CD8-positive, alpha-beta memory T cell (primary cell): ENCODE measurements at regions not wholly inside any gene's neighbourhood (a gene's known extent, or its start where the extent isn't known, plus 50 kb on each side); places are given as distances from the start of the nearest gene placed in this dataset.

Experiments
- CTCF ChIA-PET: fragments of 350-600 bp; sonication (Branson Sonifier 250); formaldehyde crosslinking; loops from one replicate; lab custom pipeline; 2021; ENCODE audit warnings: antibody characterized with exemption; lab: Charles Lee
- POLR2A ChIA-PET: fragments of 350-600 bp; sonication (Branson Sonifier 250); formaldehyde crosslinking; loops from one replicate; lab custom pipeline; 2021; ENCODE audit warnings: antibody characterized with exemption; lab: Charles Lee
- DNase-seq, 5 donors: peaks; one replicate each; pipeline versions ENCODE4 v3.0.0 to v3.0.0-alpha.2; 2020 to 2022; ENCODE audit warnings: mixed read lengths in 1 of 5
- H3K27ac ChIP-seq: one replicate; pipeline ENCODE4 v1.7.0; 2013; ENCODE audit warnings: low read depth, mild to moderate bottlenecking, low read length, moderate library complexity
- H3K27me3 ChIP-seq: 2 replicates; pipeline ENCODE4 v1.7.0; 2013; ENCODE audit warnings: low read length, mild to moderate bottlenecking; ENCODE audit not compliant: insufficient read depth, poor library complexity, severe bottlenecking
- H3K36me3 ChIP-seq: 2 replicates; pipeline ENCODE4 v1.7.0; 2013; ENCODE audit warnings: mild to moderate bottlenecking, low read length, moderate library complexity; ENCODE audit not compliant: insufficient read depth
- H3K4me1 ChIP-seq: 2 replicates; pipeline ENCODE4 v1.7.0; 2013; ENCODE audit warnings: mild to moderate bottlenecking, low read length, moderate library complexity; ENCODE audit not compliant: insufficient read depth
- H3K4me3 ChIP-seq: 2 replicates; pipeline ENCODE4 v1.7.0; 2013; ENCODE audit warnings: mild to moderate bottlenecking, low read length
- H3K9me3 ChIP-seq: 2 replicates; pipeline ENCODE4 v1.7.0; 2013; ENCODE audit warnings: mild to moderate bottlenecking, low read length
- H3K27ac Mint-ChIP-seq, 8 donors: one replicate each; pipeline ENCODE4 v1.8.0; 2020 to 2021; ENCODE audit warnings: mixed read lengths in 8 of 8, mild to moderate bottlenecking in 6 of 8, inconsistent platforms in 3 of 8, moderate library complexity in 3 of 8
- H3K27me3 Mint-ChIP-seq, 2 donors: one replicate each; pipeline ENCODE4 v1.8.0; 2020 to 2021; ENCODE audit warnings: mixed read lengths in 2 of 2, mild to moderate bottlenecking in 1 of 2, moderate library complexity in 1 of 2
- H3K36me3 Mint-ChIP-seq, 3 donors: one replicate each; pipeline ENCODE4 v1.8.0; 2020 to 2021; ENCODE audit warnings: mixed read lengths in 3 of 3, inconsistent platforms in 1 of 3, mild to moderate bottlenecking in 1 of 3
- H3K4me1 Mint-ChIP-seq, 3 donors: one replicate each; pipeline ENCODE4 v1.8.0; 2020 to 2021; ENCODE audit warnings: mixed read lengths in 3 of 3, inconsistent platforms in 1 of 3, mild to moderate bottlenecking in 1 of 3
- H3K4me3 Mint-ChIP-seq, 7 donors: one replicate each; pipeline ENCODE4 v1.8.0; 2020 to 2021; ENCODE audit warnings: mixed read lengths in 7 of 7, mild to moderate bottlenecking in 6 of 7, moderate library complexity in 4 of 7, inconsistent platforms in 2 of 7
- H3K9me3 Mint-ChIP-seq, 5 donors: one replicate each; pipeline ENCODE4 v1.8.0; 2020 to 2022; ENCODE audit warnings: mixed read lengths in 5 of 5, mild to moderate bottlenecking in 3 of 5, moderate library complexity in 2 of 5, inconsistent platforms in 1 of 5

GRCh38 chr11:92376680-92377079, 152.1 kb downstream of the FAT3 start:
- Mint-ChIP-seq H3K27ac (no peak overlapping the region), H3K27me3 (no peaks in the 10 kb centered on the region), H3K4me3 (no peak overlapping the region), H3K9me3 (peaks cover 0 to 5% (median 2%) of the 10 kb centered on the region in 5 donors), H3K36me3 (no peaks in the 10 kb centered on the region), H3K4me1 (no peaks in the 10 kb centered on the region)
- Histone ChIP-seq H3K9me3 (no peaks in the 10 kb centered on the region), H3K27me3 (no peaks in the 10 kb centered on the region), H3K27ac (no peak overlapping the region), H3K4me1 (no peaks in the 10 kb centered on the region), H3K4me3 (no peak overlapping the region), H3K36me3 (no peaks in the 10 kb centered on the region)
- DNase-seq: no peak
- ChIA-PET POLR2A (no interaction called here), CTCF (no interaction called here)

- H3K4me3 Mint-ChIP-seq: no peak overlapping the region
- no peak for DNase-seq
These were observed 156.3 kb downstream of the FAT3 start for GRCh38 chr11:92380882-92381281.

GRCh38 chr11:92382311-92382710, 157.7 kb downstream of the FAT3 start:
- no peak overlapping the region for H3K4me3 Mint-ChIP-seq
- ChIA-PET POLR2A (no interaction called here), CTCF (no interaction called here)
- H3K27ac Mint-ChIP-seq: no peak overlapping the region
- no peaks in the 10 kb centered on the region for H3K9me3 ChIP-seq
- peaks cover 0 to 2% of the 10 kb centered on the region in 2 donors for H3K27me3 Mint-ChIP-seq
- H3K4me3 ChIP-seq: no peak overlapping the region
- H3K9me3 Mint-ChIP-seq: peaks cover 0 to 5% (median 3%) of the 10 kb centered on the region in 5 donors
- no peak overlapping the region for H3K27ac ChIP-seq
- no peaks in the 10 kb centered on the region for H3K27me3 ChIP-seq
- no peaks in the 10 kb centered on the region for H3K36me3 Mint-ChIP-seq
- DNase-seq: no peak
- no peaks in the 10 kb centered on the region for H3K4me1 Mint-ChIP-seq
- H3K4me1 ChIP-seq: no peaks in the 10 kb centered on the region
- H3K36me3 ChIP-seq: no peaks in the 10 kb centered on the region

More at GRCh38 chr11:92380882-92381281, 156.3 kb downstream of the FAT3 start:
- H3K36me3 ChIP-seq: no peaks in the 10 kb centered on the region
- peaks cover 0 to 5% (median 0%) of the 10 kb centered on the region in 5 donors for H3K9me3 Mint-ChIP-seq
- H3K36me3 Mint-ChIP-seq: no peaks in the 10 kb centered on the region
- H3K27me3 Mint-ChIP-seq: peaks cover 0 to 2% of the 10 kb centered on the region in 2 donors
- H3K4me3 ChIP-seq: no peak overlapping the region
- H3K27me3 ChIP-seq: no peaks in the 10 kb centered on the region
- H3K27ac Mint-ChIP-seq: no peak overlapping the region
- H3K9me3 ChIP-seq: no peaks in the 10 kb centered on the region
- no peaks in the 10 kb centered on the region for H3K4me1 Mint-ChIP-seq
- H3K4me1 ChIP-seq: no peaks in the 10 kb centered on the region
- no peak overlapping the region for H3K27ac ChIP-seq
- ChIA-PET CTCF (no interaction called here), POLR2A (no interaction called here)

- H3K9me3 ChIP-seq: no peaks in the 10 kb centered on the region
- no peaks in the 10 kb centered on the region for H3K36me3 ChIP-seq
- H3K27me3 ChIP-seq: no peaks in the 10 kb centered on the region
- H3K27ac ChIP-seq: no peak overlapping the region
- no peaks in the 10 kb centered on the region for H3K4me1 Mint-ChIP-seq
- no peak overlapping the region for H3K4me3 Mint-ChIP-seq
- peaks cover 0 to 2% of the 10 kb centered on the region in 2 donors for H3K27me3 Mint-ChIP-seq
- H3K27ac Mint-ChIP-seq: no peak overlapping the region
- peaks cover 0 to 5% (median 0%) of the 10 kb centered on the region in 5 donors for H3K9me3 Mint-ChIP-seq
- DNase-seq: no peak
- H3K4me3 ChIP-seq: no peak overlapping the region
- H3K36me3 Mint-ChIP-seq: no peaks in the 10 kb centered on the region
- no peaks in the 10 kb centered on the region for H3K4me1 ChIP-seq
- POLR2A ChIA-PET: no interaction called here
- CTCF ChIA-PET: no interaction called here
These were observed 158.8 kb downstream of the FAT3 start for GRCh38 chr11:92383430-92383829.

GRCh38 chr11:92384358-92384757, 159.7 kb downstream of the FAT3 start:
- no peaks in the 10 kb centered on the region for H3K9me3 ChIP-seq
- H3K4me3 ChIP-seq: no peak overlapping the region
- H3K36me3 ChIP-seq: no peaks in the 10 kb centered on the region
- ChIA-PET POLR2A (no interaction called here), CTCF (no interaction called here)
- Mint-ChIP-seq H3K9me3 (peaks cover 0 to 5% (median 0%) of the 10 kb centered on the region in 5 donors), H3K36me3 (no peaks in the 10 kb centered on the region), H3K4me1 (no peaks in the 10 kb centered on the region), H3K27ac (no peak overlapping the region), H3K27me3 (peaks cover 0 to 2% of the 10 kb centered on the region in 2 donors), H3K4me3 (no peak overlapping the region)
- no peaks in the 10 kb centered on the region for H3K4me1 ChIP-seq
- no peak overlapping the region for H3K27ac ChIP-seq
- DNase-seq: no peak
- no peaks in the 10 kb centered on the region for H3K27me3 ChIP-seq

- Mint-ChIP-seq H3K9me3 (peaks cover 0 to 4% (median 0%) of the 10 kb centered on the region in 5 donors), H3K4me3 (no peak overlapping the region), H3K36me3 (no peaks in the 10 kb centered on the region), H3K4me1 (no peaks in the 10 kb centered on the region), H3K27me3 (peaks cover 0 to 2% of the 10 kb centered on the region in 2 donors), H3K27ac (no peak overlapping the region)
- CTCF ChIA-PET: no interaction called here
- no peak for DNase-seq
- no peak overlapping the region for H3K4me3 ChIP-seq
- H3K9me3 ChIP-seq: no peaks in the 10 kb centered on the region
- POLR2A ChIA-PET: no interaction called here
- no peaks in the 10 kb centered on the region for H3K27me3 ChIP-seq
- H3K36me3 ChIP-seq: no peaks in the 10 kb centered on the region
- no peak overlapping the region for H3K27ac ChIP-seq
- H3K4me1 ChIP-seq: no peaks in the 10 kb centered on the region
These were observed 160.2 kb downstream of the FAT3 start for GRCh38 chr11:92384802-92385201.

GRCh38 chr11:92386577-92386976, 162.0 kb downstream of the FAT3 start:
- H3K27ac Mint-ChIP-seq: no peak overlapping the region
- no peaks in the 10 kb centered on the region for H3K4me1 Mint-ChIP-seq
- ChIA-PET CTCF (no interaction called here), POLR2A (no interaction called here)
- H3K36me3 ChIP-seq: no peaks in the 10 kb centered on the region
- no peaks in the 10 kb centered on the region for H3K4me1 ChIP-seq
- H3K4me3 ChIP-seq: no peak overlapping the region
- no peaks in the 10 kb centered on the region for H3K9me3 ChIP-seq
- peaks cover 0 to 2% of the 10 kb centered on the region in 2 donors for H3K27me3 Mint-ChIP-seq
- no peaks in the 10 kb centered on the region for H3K36me3 Mint-ChIP-seq
- H3K27me3 ChIP-seq: no peaks in the 10 kb centered on the region
- DNase-seq: no peak
- no peak overlapping the region for H3K27ac ChIP-seq
- H3K9me3 Mint-ChIP-seq: peaks cover 0 to 4% (median 0%) of the 10 kb centered on the region in 5 donors
- no peak overlapping the region for H3K4me3 Mint-ChIP-seq

- H3K9me3 ChIP-seq: no peaks in the 10 kb centered on the region
- Mint-ChIP-seq H3K4me3 (no peak overlapping the region), H3K27ac (no peak overlapping the region), H3K27me3 (peaks cover 0 to 1% of the 10 kb centered on the region in 2 donors), H3K9me3 (peaks cover 0 to 6% (median 3%) of the 10 kb centered on the region in 5 donors), H3K4me1 (no peaks in the 10 kb centered on the region), H3K36me3 (peaks cover 0 to 1% (median 0%) of the 10 kb centered on the region in 3 donors)
- H3K4me1 ChIP-seq: no peaks in the 10 kb centered on the region
- DNase-seq: no peak
- no peak overlapping the region for H3K4me3 ChIP-seq
- no peak overlapping the region for H3K27ac ChIP-seq
- ChIA-PET POLR2A (no interaction called here), CTCF (no interaction called here)
- no peaks in the 10 kb centered on the region for H3K27me3 ChIP-seq
- no peaks in the 10 kb centered on the region for H3K36me3 ChIP-seq
These were observed 163.2 kb downstream of the FAT3 start for GRCh38 chr11:92387859-92388258.

- Histone ChIP-seq H3K4me3 (no peak overlapping the region), H3K27ac (no peak overlapping the region), H3K4me1 (no peaks in the 10 kb centered on the region), H3K9me3 (no peaks in the 10 kb centered on the region), H3K36me3 (no peaks in the 10 kb centered on the region), H3K27me3 (no peaks in the 10 kb centered on the region)
- H3K36me3 Mint-ChIP-seq: peaks cover 0 to 1% (median 0%) of the 10 kb centered on the region in 3 donors
- POLR2A ChIA-PET: no interaction called here
- no peaks in the 10 kb centered on the region for H3K4me1 Mint-ChIP-seq
- no peak overlapping the region for H3K4me3 Mint-ChIP-seq
- H3K9me3 Mint-ChIP-seq: peaks cover 0 to 6% (median 3%) of the 10 kb centered on the region in 5 donors
- no peak for DNase-seq
- no peak overlapping the region for H3K27ac Mint-ChIP-seq
- peaks cover 0 to 1% of the 10 kb centered on the region in 2 donors for H3K27me3 Mint-ChIP-seq
- CTCF ChIA-PET: no interaction called here
These were observed 163.8 kb downstream of the FAT3 start for GRCh38 chr11:92388380-92388779.
